HT1080 (cell line): ENCODE measurements at regions not wholly inside any gene's neighbourhood (a gene's known extent, or its start where the extent isn't known, plus 50 kb on each side); places are given as distances from the start of the nearest gene placed in this dataset.
"Not testable (repeated sequence)": the region's sequence is repeated elsewhere in the genome, so short reads cannot be mapped to it uniquely, and the experiment has no call there.

Source experiments
- DNase-seq: peaks from one replicate; pipeline ENCODE4 v3.0.0-alpha.2; 2015; ENCODE audit warnings: low read depth

GRCh38 chr2:180235506-180235905, 228.4 kb upstream of the CWC22 start:
- not testable (repeated sequence) for DNase-seq

GRCh38 chr2:180234991-180235390, 227.9 kb upstream of the CWC22 start:
- not testable (repeated sequence) for DNase-seq

DNA sequence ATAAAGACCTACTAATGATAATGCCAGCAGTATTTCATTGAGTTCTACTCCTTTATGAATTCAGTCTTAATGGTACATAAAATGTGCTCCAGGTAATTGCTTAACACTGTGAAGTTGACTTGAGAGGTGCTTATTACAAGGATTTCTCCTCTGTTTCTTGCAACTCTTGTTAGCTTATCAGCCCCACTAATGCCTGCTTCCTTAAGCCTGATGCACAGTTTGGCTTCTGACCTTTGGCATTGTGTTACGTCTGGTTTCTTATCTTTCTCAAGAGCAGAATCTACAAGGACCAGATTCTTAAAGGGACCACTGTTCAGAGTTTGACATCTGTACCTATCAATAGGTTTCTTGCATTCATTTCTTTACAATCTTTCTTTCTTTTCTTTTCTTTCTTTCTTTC, 223.9 kb upstream of the CWC22 start:
- no peak for DNase-seq

- no peak for DNase-seq
These were observed 220.4 kb upstream of the CWC22 start for GRCh38 chr2:180227461-180227860.

GRCh38 chr2:180225118-180225517, 218.0 kb upstream of the CWC22 start:
- DNase-seq = no peak

- no peak for DNase-seq
These were observed 215.5 kb upstream of the CWC22 start for GRCh38 chr2:180222644-180223043.

- DNase-seq = no peak
These were observed 212.4 kb upstream of the CWC22 start for GRCh38 chr2:180219491-180219890.

DNA sequence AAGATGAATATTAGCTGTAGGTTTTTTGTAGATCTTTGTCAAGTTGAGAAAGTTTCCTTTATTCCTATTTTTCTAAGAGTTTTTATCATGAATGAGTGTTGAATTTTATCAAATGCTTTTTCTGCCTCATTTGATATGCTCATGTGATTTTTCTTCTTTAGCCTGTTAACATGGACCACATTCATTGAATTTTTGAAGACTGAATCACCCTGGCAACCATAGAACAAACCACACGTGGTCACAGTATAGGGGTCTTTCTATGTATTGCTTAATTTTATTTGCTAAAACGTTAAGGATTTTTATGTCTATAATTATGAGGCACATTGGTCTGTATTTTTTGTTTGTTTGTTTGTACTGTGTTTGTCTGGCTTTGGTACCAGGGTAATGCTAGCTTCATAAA, 201.7 kb upstream of the CWC22 start:
- peak; percentile 71 for DNase-seq

DNA sequence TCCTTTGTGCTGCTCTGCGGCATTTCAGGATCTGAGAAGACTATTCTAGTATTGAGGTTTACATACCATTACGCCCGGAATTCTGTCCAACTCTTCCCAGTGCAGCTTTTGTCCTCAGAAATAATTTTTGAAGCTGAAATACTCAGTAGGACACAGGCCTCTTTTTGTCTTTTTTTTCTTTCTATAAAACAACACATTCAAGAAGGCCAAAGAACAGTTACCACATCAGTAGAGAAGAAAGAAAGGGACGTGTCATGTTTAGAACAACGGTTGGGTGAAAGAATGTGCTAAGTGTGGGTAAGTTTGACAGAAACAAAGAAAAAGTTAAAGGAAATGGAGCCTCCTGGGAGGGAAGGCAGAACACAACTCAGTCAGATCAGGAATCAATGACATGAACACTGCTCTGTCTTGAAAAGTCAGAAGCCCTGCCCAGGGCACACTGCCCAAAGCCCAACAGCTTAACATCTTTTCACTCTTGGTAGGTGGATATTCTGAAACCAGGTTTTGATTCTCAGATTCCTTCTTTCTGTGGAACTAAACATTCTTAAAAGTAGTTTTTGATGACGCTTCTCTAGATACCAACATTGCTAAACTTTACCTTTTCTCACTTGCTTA, 198.6 kb upstream of the CWC22 start:
- no peak for DNase-seq

DNA sequence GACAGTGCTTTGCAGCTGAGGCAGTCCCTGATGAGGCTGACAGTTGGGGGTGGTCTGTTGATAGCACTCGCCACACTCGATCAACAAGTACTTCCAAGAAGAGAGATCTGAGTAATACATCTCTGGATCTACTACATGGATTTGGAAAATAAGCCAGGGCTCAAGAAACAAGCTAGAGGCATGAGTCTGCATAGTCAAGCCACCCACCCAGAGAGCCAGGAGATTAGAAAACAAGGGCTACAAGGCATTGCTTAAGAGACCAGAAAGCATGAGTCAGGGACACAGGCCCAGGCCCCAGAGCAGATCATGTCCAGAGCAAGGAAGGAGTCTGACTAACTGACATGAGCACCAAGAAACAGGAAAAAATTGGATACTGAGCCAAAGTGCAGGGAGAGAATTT, 196.9 kb upstream of the CWC22 start:
- peak; percentile 70 for DNase-seq

DNA sequence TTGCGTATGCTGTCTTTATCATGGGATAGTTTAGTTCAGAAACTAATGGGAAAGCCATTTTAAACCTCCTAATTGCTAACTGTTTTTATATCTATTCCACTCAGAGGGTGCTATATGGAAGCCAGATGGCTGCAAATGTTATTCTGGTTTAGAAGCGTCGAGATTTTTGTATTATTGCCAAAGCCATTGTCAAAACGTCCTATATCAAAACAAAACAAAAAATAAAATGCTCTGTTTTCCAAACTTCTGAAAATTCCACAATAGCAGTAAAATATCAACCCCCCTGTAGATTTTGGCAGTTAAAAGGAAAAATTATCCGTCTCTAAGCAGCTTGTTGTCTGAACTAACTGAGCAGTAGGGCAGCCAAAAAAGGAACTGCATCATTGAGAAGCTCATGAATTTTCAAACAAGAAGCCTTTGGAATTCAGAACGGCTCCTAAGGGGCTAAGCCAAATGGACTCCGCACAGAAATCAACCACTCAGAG, 195.4 kb upstream of the CWC22 start:
- DNase-seq = no peak

GRCh38 chr2:180196419-180196977, 189.4 kb upstream of the CWC22 start:
- DNase-seq = peak; percentile 49

GRCh38 chr2:180195847-180196246, 188.8 kb upstream of the CWC22 start:
- no peak for DNase-seq

DNA sequence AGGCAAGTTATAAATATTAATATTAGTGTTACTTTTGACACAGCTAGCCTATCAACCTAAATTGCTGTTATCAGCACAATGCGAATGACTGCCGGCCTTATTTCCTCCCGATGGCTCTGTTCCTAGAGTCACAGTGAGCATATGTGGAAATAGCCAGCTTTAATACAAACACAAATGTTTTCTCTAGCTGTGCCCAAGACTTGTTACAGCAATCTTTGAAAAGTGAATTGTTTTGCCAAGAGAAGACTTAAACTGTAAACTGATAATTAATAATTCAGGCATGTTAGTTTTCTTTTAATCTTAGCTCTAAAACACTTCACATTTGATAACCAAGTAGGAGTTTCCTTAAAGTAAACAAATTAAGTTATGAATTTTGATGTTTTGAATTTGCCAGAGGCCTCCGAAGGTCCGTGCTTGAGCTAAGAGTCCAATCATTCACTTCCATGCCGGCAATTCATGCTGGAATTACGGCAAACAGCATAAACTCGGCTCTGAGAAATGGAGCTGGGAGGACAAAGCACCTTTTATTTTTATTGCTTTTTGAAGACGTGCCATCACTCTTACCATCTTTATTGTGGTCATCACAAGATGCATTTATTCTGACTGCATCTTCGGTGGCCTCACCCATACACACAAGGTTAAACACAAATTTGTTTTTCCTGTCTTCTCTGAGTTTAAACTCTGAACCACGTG, 184.5 kb upstream of the CWC22 start:
- DNase-seq = no peak

- DNase-seq = no peak
These were observed 183.8 kb upstream of the CWC22 start for GRCh38 chr2:180190851-180191250.

DNA sequence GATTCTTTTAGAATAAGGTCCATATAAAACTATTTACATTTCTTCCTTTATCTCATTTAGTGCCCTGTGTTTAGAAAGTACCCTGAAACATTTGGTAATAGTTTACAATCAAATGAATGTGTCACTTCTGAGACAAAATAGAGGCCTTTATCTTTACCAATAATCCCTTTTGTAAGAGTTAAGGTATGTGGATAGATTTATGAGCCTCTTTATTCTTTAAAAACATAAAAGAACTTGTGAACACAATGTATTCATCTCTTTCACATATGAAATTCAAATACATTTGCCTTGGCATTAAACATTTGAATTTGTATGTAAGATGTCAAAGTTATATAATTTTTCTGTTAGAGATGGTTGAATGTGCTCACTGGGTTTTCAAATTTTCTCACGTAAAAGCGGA, 180.5 kb upstream of the CWC22 start:
- no peak for DNase-seq

- DNase-seq = no peak
These were observed 177.4 kb upstream of the CWC22 start for GRCh38 chr2:180184506-180184905.

GRCh38 chr2:180180511-180180910, 173.4 kb upstream of the CWC22 start:
- no peak for DNase-seq

GRCh38 chr2:180177534-180177933, 170.4 kb upstream of the CWC22 start:
- no peak for DNase-seq

- DNase-seq = no peak
These were observed 168.6 kb upstream of the CWC22 start for GRCh38 chr2:180175736-180176135.

DNA sequence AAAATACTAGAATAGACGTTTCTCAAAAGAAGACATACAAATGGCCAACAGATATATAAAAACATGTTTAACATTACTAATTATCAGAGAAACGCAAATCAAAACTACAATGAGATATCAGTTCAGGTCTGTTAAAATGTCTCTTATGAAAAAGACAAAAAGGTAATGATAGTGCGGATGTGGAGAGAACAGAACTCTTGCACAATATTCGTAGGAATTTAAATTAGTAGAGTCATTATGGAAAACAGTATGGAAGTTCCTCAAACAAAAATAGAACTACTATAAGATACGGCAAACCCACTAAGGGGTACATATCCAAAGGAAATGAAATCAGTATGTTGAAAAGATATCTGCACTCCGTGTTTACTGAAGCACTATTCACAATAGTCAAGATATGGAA, 167.5 kb upstream of the CWC22 start:
- DNase-seq = no peak

GRCh38 chr2:180169474-180169873, 162.4 kb upstream of the CWC22 start:
- no peak for DNase-seq

DNA sequence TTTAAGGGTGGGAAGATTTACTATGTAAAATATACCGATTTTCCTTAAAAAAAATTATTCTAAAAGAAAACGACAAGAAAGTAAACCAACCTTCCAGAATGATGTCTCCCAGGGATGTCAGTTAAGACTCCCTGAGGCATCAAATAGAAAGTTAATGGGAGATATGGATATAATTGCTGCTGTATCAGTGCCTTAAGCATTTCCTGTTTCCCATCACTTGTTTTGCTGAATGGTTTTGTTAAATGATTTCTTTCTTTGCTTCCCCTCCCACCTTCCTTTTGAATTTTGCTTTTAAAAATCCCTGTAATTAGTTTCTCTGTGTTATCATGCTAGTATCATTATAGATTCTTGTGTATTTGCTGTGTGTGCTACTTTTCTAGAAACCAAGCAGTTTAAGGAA, 154.3 kb upstream of the CWC22 start:
- no peak for DNase-seq
